ENCODE measurements at regions not wholly inside any gene's neighbourhood (a gene's known extent, or its start where the extent isn't known, plus 50 kb on each side); places are given as distances from the start of the nearest gene placed in this dataset.

- TF ChIP-seq POLR2AphosphoS5 (IDR thresholded peaks at IDR 0.05) (no peak), CTCF (IDR thresholded peaks at IDR 0.05) (no peak)
These were observed 979.5 kb upstream of the NDST4 start for GRCh38 chr4:116092961-116093360.

All from suprapubic skin (tissue), 3 donors.